Retinal pigment epithelial cell (primary cell): ENCODE measurements at regions not wholly inside any gene's neighbourhood (a gene's known extent, or its start where the extent isn't known, plus 50 kb on each side); places are given as distances from the start of the nearest gene placed in this dataset.

Experiments
- DNase-seq: peaks from one replicate; pipeline ENCODE4 v3.0.0-alpha.2; 2010; ENCODE audit warnings: low read depth
- H3K4me3 ChIP-seq: 2 replicates; pipeline ENCODE4 v1.5.1; 2011; ENCODE audit warnings: mild to moderate bottlenecking, low read length, control low read depth, moderate library complexity
- CTCF ChIP-seq: conservative IDR thresholded peaks from 2 replicates; pipeline ENCODE4 v1.5.1; 2011; ENCODE audit warnings: low read depth, low read length, control low read depth, inconsistent platforms

DNA sequence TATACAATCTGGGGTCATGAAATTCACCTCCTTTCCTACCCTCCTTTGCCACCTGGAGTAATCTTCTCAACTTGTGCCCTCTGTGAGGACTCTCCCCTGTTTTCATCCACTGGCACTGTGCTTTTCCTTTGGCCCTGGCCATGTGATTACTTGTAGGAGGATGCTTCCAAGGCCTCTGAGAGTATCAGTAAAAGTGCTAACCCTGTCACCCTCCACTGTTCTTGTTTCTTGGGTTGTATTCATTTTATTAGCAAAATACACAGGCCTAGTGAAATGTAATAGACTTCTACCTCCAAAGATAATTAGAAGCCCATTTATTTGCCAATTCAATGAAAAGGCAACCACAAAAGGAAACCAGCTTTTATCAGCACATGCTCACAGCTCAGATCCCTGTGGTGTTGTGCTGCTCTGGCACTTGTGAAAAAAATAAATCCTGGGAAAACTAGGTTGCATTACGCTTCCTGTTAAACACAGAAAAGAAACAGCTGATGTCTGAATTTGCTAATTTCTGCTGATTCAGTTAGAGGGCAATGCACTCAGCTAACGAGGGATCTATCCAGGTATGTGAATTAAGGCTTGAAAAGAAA is 357.5 kb upstream of the ETAA1 start:
- no peak for TF ChIP-seq CTCF
- no peak for DNase-seq
- H3K4me3 ChIP-seq: no peak overlapping the region

DNA sequence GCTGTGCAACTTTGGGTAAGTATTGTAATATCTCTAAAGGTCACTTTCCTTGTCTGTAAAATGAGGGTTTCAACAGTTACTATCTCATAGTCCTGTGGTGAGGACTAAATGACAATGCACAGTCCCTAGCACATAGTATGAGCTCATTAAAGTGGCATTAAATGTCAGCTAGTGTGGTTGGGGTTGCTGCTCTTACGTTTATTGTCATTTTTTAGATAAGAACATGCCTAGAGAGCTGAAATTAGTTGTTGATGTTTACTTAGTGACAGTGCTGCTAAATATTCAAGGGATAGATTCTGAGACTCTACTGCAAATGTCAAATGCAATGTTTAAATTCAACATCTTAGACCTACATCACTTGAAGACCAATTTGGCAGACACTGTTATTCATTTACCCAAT is 356.1 kb upstream of the ETAA1 start:
- H3K4me3 ChIP-seq: no peak overlapping the region
- DNase-seq: no peak
- TF ChIP-seq CTCF: no peak

DNA sequence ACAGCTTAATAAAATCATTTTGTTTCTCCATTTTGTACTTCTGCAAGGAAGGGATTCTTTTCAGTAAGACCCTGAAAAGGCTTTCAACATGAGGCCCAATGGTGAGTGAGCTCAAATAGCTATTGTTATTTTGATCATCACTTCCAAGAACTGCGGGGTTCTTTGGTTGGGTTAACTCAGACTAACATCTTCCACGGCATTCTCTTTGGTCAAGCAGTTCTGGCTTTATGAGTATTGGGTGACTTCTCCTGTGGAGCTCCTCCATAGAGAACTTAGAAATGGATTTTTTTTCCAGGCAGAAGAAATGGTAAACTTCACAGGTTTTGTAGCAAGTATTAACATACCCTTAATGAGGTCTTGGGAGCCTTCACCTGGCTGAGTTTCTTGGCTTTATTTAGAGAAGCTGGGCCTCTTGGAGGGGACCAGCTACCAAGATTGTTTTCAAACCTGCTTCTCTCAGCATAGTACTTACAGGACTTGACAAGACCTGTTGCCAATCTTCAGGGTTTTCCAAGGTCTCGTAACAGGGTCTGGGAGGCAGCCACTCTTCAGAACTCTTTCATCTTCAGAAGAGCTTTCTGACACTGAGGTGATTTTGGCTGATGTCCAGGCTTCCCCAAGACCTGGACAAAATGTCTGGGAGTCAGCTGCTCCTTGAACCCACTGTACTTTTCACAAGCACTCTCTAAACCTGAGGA is 353.2 kb upstream of the ETAA1 start:
- no peak for DNase-seq
- H3K4me3 ChIP-seq: no peak overlapping the region
- TF ChIP-seq CTCF: no peak

GRCh38 chr2:67046591-67046990 is 350.5 kb upstream of the ETAA1 start:
- no peak for DNase-seq
- no peak overlapping the region for H3K4me3 ChIP-seq
- no peak for TF ChIP-seq CTCF

- no peak overlapping the region for H3K4me3 ChIP-seq
- no peak for TF ChIP-seq CTCF
- no peak for DNase-seq
Measured at GRCh38 chr2:67048314-67048713, 348.8 kb upstream of the ETAA1 start.

DNA sequence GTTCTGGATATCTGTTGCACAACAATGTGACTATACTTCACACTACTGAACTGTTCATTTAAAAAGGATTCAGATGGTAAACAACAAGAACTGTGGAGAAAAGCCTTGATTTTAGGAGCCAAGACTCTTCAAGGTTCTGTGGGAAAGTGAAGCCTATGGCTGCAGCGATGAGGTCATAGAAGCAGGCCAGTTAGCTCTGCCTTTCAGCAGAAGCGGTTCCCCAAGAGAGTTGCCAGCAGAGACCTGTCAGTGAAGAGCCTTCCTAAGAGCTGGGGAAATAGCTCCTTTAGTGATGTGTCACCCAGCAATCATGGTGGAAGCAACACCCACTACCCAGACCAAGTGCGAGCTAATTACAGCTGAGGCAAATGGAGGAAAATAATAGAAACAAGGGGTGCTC is 346.5 kb upstream of the ETAA1 start:
- TF ChIP-seq CTCF: no peak
- H3K4me3 ChIP-seq: no peak overlapping the region
- DNase-seq: no peak

- TF ChIP-seq CTCF: no peak
- no peak for DNase-seq
- H3K4me3 ChIP-seq: no peak overlapping the region
Measured at GRCh38 chr2:67054728-67055127, 342.4 kb upstream of the ETAA1 start.
